GM23338 (cell line): ENCODE measurements at regions not wholly inside any gene's neighbourhood (a gene's known extent, or its start where the extent isn't known, plus 50 kb on each side); places are given as distances from the start of the nearest gene placed in this dataset.

ENCODE experiments used
- ATAC-seq: fragments of 200-7000 bp; cut with Tn5 transposase; 3 replicates; pipeline ENCODE4 v1.9.1; 2020
- DNase-seq: peaks from one replicate; pipeline ENCODE4 v3.0.0-alpha.2; 2015; ENCODE audit warnings: low spot score
- H2AFZ ChIP-seq: fragments of 200-600 bp; sonication (generic); 2 replicates; pipeline ENCODE4 v1.8.0; 2016; ENCODE audit warnings: antibody characterized with exemption, mild to moderate bottlenecking, moderate library complexity
- H3F3A ChIP-seq: fragments of 200-600 bp; sonication (generic); replicated peaks from 2 replicates; pipeline ENCODE4 v1.8.0; 2017; ENCODE audit warnings: antibody characterized with exemption, mixed run types, low read depth
- H3K27ac ChIP-seq: fragments of 200-600 bp; sonication (generic); 2 replicates; pipeline ENCODE4 v1.6.1; 2016; ENCODE audit warnings: low read depth
- H3K27me3 ChIP-seq: fragments of 200-600 bp; sonication (generic); 2 replicates; pipeline ENCODE4 v1.8.0; 2016; ENCODE audit warnings: mild to moderate bottlenecking, mixed run types, moderate library complexity; ENCODE audit not compliant: insufficient read depth
- H3K36me3 ChIP-seq: fragments of 200-600 bp; sonication (generic); 2 replicates; pipeline ENCODE4 v1.8.0; 2016; ENCODE audit warnings: mild to moderate bottlenecking; ENCODE audit not compliant: insufficient read depth
- H3K4me1 ChIP-seq: fragments of 200-600 bp; sonication (generic); 2 replicates; pipeline ENCODE4 v1.8.0; 2016; ENCODE audit warnings: mild to moderate bottlenecking, moderate library complexity; ENCODE audit not compliant: insufficient read depth
- H3K4me2 ChIP-seq: fragments of 200-600 bp; sonication (generic); 2 replicates; pipeline ENCODE4 v1.7.1; 2017; ENCODE audit warnings: mixed run types
- H3K4me3 ChIP-seq: fragments of 200-600 bp; sonication (generic); 2 replicates; pipeline ENCODE4 v1.6.1; 2016; ENCODE audit warnings: mixed run types
- H3K79me2 ChIP-seq: fragments of 200-600 bp; sonication (generic); replicated peaks from 2 replicates; pipeline ENCODE4 v1.8.0; 2017; ENCODE audit warnings: mild to moderate bottlenecking; ENCODE audit not compliant: insufficient read depth
- H3K9me2 ChIP-seq: fragments of 200-600 bp; sonication (generic); 2 replicates; pipeline ENCODE4 v1.8.0; 2017; ENCODE audit not compliant: insufficient read depth
- H4K20me1 ChIP-seq: fragments of 200-600 bp; sonication (generic); replicated peaks from 2 replicates; pipeline ENCODE4 v1.8.0; 2017; ENCODE audit warnings: mild to moderate bottlenecking; ENCODE audit not compliant: insufficient read depth
- H3K27ac Mint-ChIP-seq: 2 replicates; pipeline ENCODE4 v1.8.0; 2020; ENCODE audit warnings: inconsistent platforms, mild to moderate bottlenecking, moderate library complexity, mixed read lengths
- H3K27me3 Mint-ChIP-seq: 3 replicates; pipeline ENCODE4 v1.8.0; 2022; ENCODE audit warnings: low read depth, mild to moderate bottlenecking, moderate library complexity, mixed read lengths, inconsistent platforms; ENCODE audit not compliant: insufficient read depth, poor library complexity
- H3K36me3 Mint-ChIP-seq: 3 replicates; pipeline ENCODE4 v1.8.0; 2021; ENCODE audit warnings: low read depth, mild to moderate bottlenecking, inconsistent platforms, moderate library complexity, mixed read lengths
- H3K4me1 Mint-ChIP-seq: 3 replicates; pipeline ENCODE4 v1.8.0; 2020; ENCODE audit warnings: mild to moderate bottlenecking, inconsistent platforms, mixed read lengths
- H3K4me3 Mint-ChIP-seq: 3 replicates; pipeline ENCODE4 v1.8.0; 2021; ENCODE audit warnings: moderate library complexity, mild to moderate bottlenecking, inconsistent platforms, mixed read lengths
- H3K9me3 Mint-ChIP-seq: 3 replicates; pipeline ENCODE4 v1.8.0; 2020; ENCODE audit warnings: moderate library complexity, mild to moderate bottlenecking, inconsistent platforms, mixed read lengths
- CREB1 ChIP-seq: fragments of 250-450 bp; sonication (Bioruptor Pico); IDR thresholded peaks from 2 replicates; pipeline ENCODE4 v1.5.0; 2020; ENCODE audit warnings: low read depth, mild to moderate bottlenecking, moderate library complexity
- JUNB ChIP-seq: IDR thresholded peaks from one replicate; pipeline ENCODE4 v1.6.1; 2016; ENCODE audit warnings: antibody characterized with exemption; ENCODE audit not compliant: unreplicated experiment
- NANOG ChIP-seq: IDR thresholded peaks from 2 replicates; pipeline ENCODE4 v1.6.1; 2016; ENCODE audit warnings: antibody characterized with exemption, borderline replicate concordance
- POLR2AphosphoS5 ChIP-seq: IDR thresholded peaks from 2 replicates; pipeline ENCODE4 v1.6.1; 2016; ENCODE audit warnings: antibody characterized with exemption, low read depth
- ZNF114 ChIP-seq: fragments of 250-450 bp; sonication (Bioruptor Pico); IDR thresholded peaks from 2 replicates; pipeline ENCODE4 v1.5.0; 2020; ENCODE audit warnings: mild to moderate bottlenecking, moderate library complexity
- ZNF331 ChIP-seq: fragments of 250-450 bp; sonication (Bioruptor Pico); IDR thresholded peaks from 2 replicates; pipeline ENCODE4 v1.5.0; 2020; ENCODE audit warnings: low read depth, mild to moderate bottlenecking, moderate library complexity
- TF ChIP-seq, protein P1 (sequence below): fragments of 250-450 bp; sonication (Bioruptor Pico); IDR thresholded peaks from 2 replicates; pipeline ENCODE4 v1.5.0; 2020; ENCODE audit warnings: mild to moderate bottlenecking, moderate library complexity
- TF ChIP-seq, protein P2 (sequence below), 2 experiments: fragments of 200-600 bp in 1 of 2; sonication (generic) in 1 of 2; conservative IDR thresholded peaks; 2 replicates each; pipeline versions ENCODE4 v1.5.1 to v1.6.1; 2016 to 2017; ENCODE audit warnings: antibody characterized with exemption in 2 of 2, low read depth in 2 of 2, mild to moderate bottlenecking in 2 of 2, moderate library complexity in 1 of 2

DNA sequence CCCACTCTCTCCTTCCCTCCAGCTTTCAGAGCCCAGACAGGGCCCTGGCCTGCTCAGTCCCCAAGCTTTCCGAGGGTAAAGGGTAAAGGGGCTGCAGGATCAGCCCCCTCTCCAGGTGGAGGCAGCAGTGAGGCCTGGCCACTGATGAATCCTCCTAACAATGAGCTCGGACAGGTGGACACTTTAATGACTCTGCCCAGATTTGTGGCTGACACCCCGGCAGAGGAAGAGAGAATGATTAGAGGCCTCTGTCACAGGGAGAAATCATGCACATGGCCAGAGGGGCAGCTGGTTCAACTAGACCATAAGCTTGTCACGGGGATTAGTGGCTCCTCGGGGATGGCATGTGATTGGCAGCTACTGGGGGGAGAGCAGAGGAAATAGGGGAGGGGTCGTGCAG, 587.5 kb upstream of the B3GAT1 start:
- peaks cover 8% of the 10 kb centered on the region for H3K27me3 Mint-ChIP-seq
- peaks cover 16% of the 10 kb centered on the region for H3K4me1 ChIP-seq

More for the DNA sequence above, 587.5 kb upstream of the B3GAT1 start:
- no peak overlapping the region for H3K4me3 Mint-ChIP-seq
- H3K27ac Mint-ChIP-seq, result no peak overlapping the region
- Histone ChIP-seq H3F3A (no peaks in the 10 kb centered on the region), H3K4me3 (no peak overlapping the region), H3K9me2 (peaks cover 3% of the 10 kb centered on the region; the same call in 1 of the 2 replicates), H3K36me3 (no peaks in the 10 kb centered on the region), H2AFZ (peak overlapping the region; percentile 24; the same call in 1 of the 2 replicates), H3K27me3 (no peaks in the 10 kb centered on the region), H4K20me1 (no peaks in the 10 kb centered on the region), H3K4me2 (no peak overlapping the region), H3K79me2 (no peaks in the 10 kb centered on the region), H3K27ac (no peak overlapping the region)
- H3K4me1 Mint-ChIP-seq, result peaks cover 43% of the 10 kb centered on the region
- H3K36me3 Mint-ChIP-seq, result no peaks in the 10 kb centered on the region; the same call in 2 of the 3 replicates
- no peaks in the 10 kb centered on the region for H3K9me3 Mint-ChIP-seq
- peak; percentile 11 for DNase-seq
- TF ChIP-seq CREB1 (CRISPR knock-in tag) (no peak), POLR2AphosphoS5 (no peak), ZNF114 (CRISPR knock-in tag) (no peak), NANOG (no peak), ZNF331 (CRISPR knock-in tag) (no peak), JUNB (no peak)
- TF ChIP-seq, protein P1, sequence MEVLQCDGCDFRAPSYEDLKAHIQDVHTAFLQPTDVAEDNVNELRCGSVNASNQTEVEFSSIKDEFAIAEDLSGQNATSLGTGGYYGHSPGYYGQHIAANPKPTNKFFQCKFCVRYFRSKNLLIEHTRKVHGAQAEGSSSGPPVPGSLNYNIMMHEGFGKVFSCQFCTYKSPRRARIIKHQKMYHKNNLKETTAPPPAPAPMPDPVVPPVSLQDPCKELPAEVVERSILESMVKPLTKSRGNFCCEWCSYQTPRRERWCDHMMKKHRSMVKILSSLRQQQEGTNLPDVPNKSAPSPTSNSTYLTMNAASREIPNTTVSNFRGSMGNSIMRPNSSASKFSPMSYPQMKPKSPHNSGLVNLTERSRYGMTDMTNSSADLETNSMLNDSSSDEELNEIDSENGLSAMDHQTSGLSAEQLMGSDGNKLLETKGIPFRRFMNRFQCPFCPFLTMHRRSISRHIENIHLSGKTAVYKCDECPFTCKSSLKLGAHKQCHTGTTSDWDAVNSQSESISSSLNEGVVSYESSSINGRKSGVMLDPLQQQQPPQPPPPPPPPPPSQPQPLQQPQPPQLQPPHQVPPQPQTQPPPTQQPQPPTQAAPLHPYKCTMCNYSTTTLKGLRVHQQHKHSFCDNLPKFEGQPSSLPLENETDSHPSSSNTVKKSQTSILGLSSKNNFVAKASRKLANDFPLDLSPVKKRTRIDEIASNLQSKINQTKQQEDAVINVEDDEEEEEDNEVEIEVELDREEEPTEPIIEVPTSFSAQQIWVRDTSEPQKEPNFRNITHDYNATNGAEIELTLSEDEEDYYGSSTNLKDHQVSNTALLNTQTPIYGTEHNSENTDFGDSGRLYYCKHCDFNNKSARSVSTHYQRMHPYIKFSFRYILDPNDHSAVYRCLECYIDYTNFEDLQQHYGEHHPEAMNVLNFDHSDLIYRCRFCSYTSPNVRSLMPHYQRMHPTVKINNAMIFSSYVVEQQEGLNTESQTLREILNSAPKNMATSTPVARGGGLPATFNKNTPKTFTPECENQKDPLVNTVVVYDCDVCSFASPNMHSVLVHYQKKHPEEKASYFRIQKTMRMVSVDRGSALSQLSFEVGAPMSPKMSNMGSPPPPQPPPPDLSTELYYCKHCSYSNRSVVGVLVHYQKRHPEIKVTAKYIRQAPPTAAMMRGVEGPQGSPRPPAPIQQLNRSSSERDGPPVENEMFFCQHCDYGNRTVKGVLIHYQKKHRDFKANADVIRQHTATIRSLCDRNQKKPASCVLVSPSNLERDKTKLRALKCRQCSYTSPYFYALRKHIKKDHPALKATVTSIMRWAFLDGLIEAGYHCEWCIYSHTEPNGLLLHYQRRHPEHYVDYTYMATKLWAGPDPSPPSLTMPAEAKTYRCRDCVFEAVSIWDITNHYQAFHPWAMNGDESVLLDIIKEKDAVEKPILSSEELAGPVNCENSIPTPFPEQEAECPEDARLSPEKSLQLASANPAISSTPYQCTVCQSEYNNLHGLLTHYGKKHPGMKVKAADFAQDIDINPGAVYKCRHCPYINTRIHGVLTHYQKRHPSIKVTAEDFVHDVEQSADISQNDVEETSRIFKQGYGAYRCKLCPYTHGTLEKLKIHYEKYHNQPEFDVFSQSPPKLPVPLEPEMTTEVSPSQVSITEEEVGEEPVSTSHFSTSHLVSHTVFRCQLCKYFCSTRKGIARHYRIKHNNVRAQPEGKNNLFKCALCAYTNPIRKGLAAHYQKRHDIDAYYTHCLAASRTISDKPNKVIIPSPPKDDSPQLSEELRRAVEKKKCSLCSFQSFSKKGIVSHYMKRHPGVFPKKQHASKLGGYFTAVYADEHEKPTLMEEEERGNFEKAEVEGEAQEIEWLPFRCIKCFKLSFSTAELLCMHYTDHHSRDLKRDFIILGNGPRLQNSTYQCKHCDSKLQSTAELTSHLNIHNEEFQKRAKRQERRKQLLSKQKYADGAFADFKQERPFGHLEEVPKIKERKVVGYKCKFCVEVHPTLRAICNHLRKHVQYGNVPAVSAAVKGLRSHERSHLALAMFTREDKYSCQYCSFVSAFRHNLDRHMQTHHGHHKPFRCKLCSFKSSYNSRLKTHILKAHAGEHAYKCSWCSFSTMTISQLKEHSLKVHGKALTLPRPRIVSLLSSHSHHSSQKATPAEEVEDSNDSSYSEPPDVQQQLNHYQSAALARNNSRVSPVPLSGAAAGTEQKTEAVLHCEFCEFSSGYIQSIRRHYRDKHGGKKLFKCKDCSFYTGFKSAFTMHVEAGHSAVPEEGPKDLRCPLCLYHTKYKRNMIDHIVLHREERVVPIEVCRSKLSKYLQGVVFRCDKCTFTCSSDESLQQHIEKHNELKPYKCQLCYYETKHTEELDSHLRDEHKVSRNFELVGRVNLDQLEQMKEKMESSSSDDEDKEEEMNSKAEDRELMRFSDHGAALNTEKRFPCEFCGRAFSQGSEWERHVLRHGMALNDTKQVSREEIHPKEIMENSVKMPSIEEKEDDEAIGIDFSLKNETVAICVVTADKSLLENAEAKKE (CRISPR knock-in tag), result no peak
- TF ChIP-seq, protein P2, sequence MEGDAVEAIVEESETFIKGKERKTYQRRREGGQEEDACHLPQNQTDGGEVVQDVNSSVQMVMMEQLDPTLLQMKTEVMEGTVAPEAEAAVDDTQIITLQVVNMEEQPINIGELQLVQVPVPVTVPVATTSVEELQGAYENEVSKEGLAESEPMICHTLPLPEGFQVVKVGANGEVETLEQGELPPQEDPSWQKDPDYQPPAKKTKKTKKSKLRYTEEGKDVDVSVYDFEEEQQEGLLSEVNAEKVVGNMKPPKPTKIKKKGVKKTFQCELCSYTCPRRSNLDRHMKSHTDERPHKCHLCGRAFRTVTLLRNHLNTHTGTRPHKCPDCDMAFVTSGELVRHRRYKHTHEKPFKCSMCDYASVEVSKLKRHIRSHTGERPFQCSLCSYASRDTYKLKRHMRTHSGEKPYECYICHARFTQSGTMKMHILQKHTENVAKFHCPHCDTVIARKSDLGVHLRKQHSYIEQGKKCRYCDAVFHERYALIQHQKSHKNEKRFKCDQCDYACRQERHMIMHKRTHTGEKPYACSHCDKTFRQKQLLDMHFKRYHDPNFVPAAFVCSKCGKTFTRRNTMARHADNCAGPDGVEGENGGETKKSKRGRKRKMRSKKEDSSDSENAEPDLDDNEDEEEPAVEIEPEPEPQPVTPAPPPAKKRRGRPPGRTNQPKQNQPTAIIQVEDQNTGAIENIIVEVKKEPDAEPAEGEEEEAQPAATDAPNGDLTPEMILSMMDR (conservative IDR thresholded peaks at IDR 0.05; ENCODE audit: low read depth in 2 of 2), result peak; percentile 45 to 56
- ATAC-seq, result peak; percentile 90
